Activated naive CD8-positive, alpha-beta T cell (primary cell): ENCODE measurements at regions not wholly inside any gene's neighbourhood (a gene's known extent, or its start where the extent isn't known, plus 50 kb on each side); places are given as distances from the start of the nearest gene placed in this dataset.
"Not testable (repeated sequence)": the region's sequence is repeated elsewhere in the genome, so short reads cannot be mapped to it uniquely, and the experiment has no call there.

Experiments
- H3K27ac Mint-ChIP-seq: one replicate; pipeline ENCODE4 v1.8.0; 2021; ENCODE audit warnings: mixed read lengths
- H3K27me3 Mint-ChIP-seq: one replicate; pipeline ENCODE4 v1.8.0; 2021; ENCODE audit warnings: mixed read lengths
- H3K36me3 Mint-ChIP-seq: one replicate; pipeline ENCODE4 v1.8.0; 2021; ENCODE audit warnings: mixed read lengths
- H3K4me1 Mint-ChIP-seq: one replicate; pipeline ENCODE4 v1.8.0; 2021; ENCODE audit warnings: low read depth, mixed read lengths
- H3K4me3 Mint-ChIP-seq: one replicate; pipeline ENCODE4 v1.8.0; 2021; ENCODE audit warnings: mild to moderate bottlenecking, mixed read lengths
- H3K9me3 Mint-ChIP-seq: one replicate; pipeline ENCODE4 v1.8.0; 2021; ENCODE audit warnings: low read depth, mixed read lengths

GRCh38 chr9:134532661-134533060 lies 108.9 kb upstream of the COL5A1 start:
- H3K9me3 Mint-ChIP-seq, H3K4me1 Mint-ChIP-seq, H3K36me3 Mint-ChIP-seq, H3K4me3 Mint-ChIP-seq, H3K27me3 Mint-ChIP-seq, H3K27ac Mint-ChIP-seq: not testable (repeated sequence)

DNA sequence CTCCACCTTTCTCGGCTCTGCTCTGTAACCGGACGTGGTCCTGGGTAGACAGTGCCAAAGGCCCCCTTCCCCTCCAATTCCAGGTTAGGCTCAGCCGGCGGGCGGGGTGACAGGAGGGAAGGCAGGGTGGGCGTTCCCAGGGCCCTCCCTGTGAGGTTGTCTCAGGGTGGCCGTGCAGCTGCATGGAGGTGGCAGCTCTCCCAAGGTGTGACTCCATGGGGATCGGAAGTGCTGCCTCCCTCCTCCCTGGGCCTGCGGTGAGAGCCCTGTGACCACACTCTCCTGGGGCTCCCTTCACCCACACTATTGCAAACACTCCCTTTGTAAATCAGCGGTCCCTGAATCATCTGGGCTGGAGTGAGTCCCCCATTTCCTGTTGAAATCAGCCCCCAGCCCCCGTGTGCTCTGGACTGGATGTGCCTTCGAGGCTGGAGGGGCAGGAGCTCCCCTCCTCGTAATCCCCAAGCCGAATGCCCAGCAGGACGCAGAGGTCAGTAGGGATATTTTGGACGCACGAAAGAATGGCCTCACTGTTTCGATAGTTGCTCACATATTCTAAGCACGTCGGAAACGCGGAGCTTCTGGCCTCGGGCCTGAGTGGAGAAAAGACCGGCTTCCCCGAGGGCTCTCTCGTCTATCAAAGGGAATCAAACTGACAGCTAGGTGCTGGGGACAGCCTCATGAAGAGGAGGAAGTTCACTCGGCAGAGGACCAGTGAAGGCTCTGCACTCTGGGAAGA lies 107.6 kb upstream of the COL5A1 start:
- H3K36me3 Mint-ChIP-seq, result no peaks in the 10 kb centered on the region
- no peak overlapping the region for H3K4me3 Mint-ChIP-seq
- no peaks in the 10 kb centered on the region for H3K4me1 Mint-ChIP-seq
- H3K27me3 Mint-ChIP-seq, result peaks cover 2% of the 10 kb centered on the region
- H3K9me3 Mint-ChIP-seq, result peaks cover 8% of the 10 kb centered on the region
- H3K27ac Mint-ChIP-seq, result no peak overlapping the region

- peaks cover 2% of the 10 kb centered on the region for H3K27me3 Mint-ChIP-seq
- no peaks in the 10 kb centered on the region for H3K4me1 Mint-ChIP-seq
- H3K4me3 Mint-ChIP-seq, result no peak overlapping the region
- no peak overlapping the region for H3K27ac Mint-ChIP-seq
- H3K9me3 Mint-ChIP-seq, result peaks cover 8% of the 10 kb centered on the region
- no peaks in the 10 kb centered on the region for H3K36me3 Mint-ChIP-seq
Observed at GRCh38 chr9:134534661-134535080, 106.9 kb upstream of the COL5A1 start.

DNA sequence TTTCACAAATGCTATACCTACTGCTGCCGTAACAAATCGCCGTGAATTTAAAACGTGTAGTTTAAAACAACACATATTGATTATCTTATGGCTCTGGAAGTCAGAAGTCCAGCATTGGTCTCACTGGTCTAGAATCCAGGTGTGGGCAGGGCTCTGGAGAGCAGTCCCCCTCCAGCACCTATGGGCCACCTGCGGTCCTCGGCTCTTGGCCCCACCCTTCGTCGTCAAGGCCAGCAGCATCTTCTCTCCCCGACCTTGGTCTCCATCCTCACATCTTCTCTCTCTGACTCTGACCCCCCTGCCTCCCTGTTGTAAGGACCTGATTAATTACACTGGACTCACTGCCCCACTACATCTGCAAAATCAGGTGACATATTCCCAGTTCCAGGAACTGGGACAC lies 106.4 kb upstream of the COL5A1 start:
- peaks cover 2% of the 10 kb centered on the region for H3K27me3 Mint-ChIP-seq
- no peaks in the 10 kb centered on the region for H3K36me3 Mint-ChIP-seq
- H3K27ac Mint-ChIP-seq, result peak overlapping the region; percentile 41
- no peaks in the 10 kb centered on the region for H3K4me1 Mint-ChIP-seq
- no peak overlapping the region for H3K4me3 Mint-ChIP-seq
- peaks cover 8% of the 10 kb centered on the region for H3K9me3 Mint-ChIP-seq

GRCh38 chr9:134536101-134536900 lies 105.3 kb upstream of the COL5A1 start:
- no peak overlapping the region for H3K4me3 Mint-ChIP-seq
- no peaks in the 10 kb centered on the region for H3K9me3 Mint-ChIP-seq
- no peaks in the 10 kb centered on the region for H3K4me1 Mint-ChIP-seq
- H3K27me3 Mint-ChIP-seq, result peaks cover 2% of the 10 kb centered on the region
- no peak overlapping the region for H3K27ac Mint-ChIP-seq
- H3K36me3 Mint-ChIP-seq, result no peaks in the 10 kb centered on the region

- H3K27me3 Mint-ChIP-seq, result peaks cover 2% of the 10 kb centered on the region
- H3K4me3 Mint-ChIP-seq, result no peak overlapping the region
Observed at GRCh38 chr9:134536931-134537330, 104.7 kb upstream of the COL5A1 start.

DNA sequence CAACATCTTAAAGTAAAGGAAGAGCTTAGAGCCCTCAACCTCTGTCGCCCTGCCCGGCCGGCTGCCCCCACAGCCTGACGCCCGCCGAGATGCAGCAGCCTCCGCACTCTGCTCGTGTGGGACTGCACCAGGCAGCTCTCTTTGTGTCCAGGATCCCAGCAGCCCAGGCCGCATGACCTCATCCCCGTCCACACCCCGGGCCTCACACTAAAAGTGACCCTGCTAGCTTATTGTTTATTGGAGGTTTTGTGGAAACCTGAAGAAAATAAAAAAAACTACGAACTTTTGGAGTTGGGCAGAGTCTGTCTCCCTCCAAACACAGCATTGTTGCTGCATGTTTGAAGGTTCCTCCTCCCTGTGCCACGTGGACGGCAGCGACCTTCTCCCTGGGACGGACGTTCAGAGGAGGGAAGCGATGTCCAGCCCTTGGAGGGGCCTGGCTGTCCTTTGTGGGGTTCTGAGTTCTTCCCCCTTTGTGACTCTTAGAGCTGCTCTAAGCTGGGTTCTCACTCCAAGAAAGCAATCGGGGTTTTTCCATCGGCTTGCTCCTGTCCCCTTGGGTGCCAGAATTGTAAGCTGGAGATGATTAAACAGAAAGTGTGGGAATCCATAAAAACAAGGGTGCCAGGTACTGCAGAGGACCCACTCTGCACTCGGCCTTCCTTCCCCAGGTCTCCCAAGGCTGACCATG lies 103.5 kb upstream of the COL5A1 start:
- Mint-ChIP-seq H3K36me3 (no peaks in the 10 kb centered on the region), H3K27me3 (peaks cover 2% of the 10 kb centered on the region), H3K4me3 (no peak overlapping the region), H3K9me3 (no peaks in the 10 kb centered on the region), H3K27ac (no peak overlapping the region), H3K4me1 (no peaks in the 10 kb centered on the region)

More at GRCh38 chr9:134536931-134537330, 104.7 kb upstream of the COL5A1 start:
- no peaks in the 10 kb centered on the region for H3K4me1 Mint-ChIP-seq
- no peak overlapping the region for H3K27ac Mint-ChIP-seq
- no peaks in the 10 kb centered on the region for H3K36me3 Mint-ChIP-seq
- H3K9me3 Mint-ChIP-seq, result no peaks in the 10 kb centered on the region

DNA sequence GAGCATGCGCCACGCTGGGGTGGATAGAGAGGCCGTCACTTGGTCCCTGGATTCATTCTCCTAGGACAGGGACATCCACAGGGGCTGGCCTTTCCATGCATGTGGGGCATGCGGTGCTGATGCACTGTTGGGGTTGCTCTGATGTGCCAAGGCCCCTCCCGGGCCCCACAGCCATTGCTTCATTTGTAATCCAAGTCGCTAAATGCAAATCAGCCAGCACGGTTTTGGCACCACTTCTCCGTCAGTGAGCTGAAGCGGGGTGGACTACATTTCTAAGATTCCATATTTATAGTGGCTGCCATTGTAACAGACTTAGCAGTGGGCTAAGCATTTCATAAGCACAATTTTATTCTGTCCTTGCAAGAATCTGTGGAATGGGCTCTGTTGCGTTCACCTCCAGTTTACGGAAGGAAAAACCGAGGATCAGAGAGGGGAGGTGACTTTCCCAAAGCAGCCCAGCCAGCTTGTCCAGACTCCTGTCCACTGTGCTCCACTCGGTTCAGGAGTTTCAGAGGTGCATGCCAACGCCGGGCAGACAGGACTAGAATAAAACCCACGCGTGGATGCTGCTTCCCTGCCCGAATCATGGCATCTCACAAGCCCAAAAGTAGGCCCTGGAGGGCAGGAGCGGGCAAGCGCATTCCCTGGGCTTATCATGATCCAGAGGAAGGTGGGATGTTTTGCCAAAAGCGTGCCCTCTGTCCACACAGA lies 102.6 kb upstream of the COL5A1 start:
- Mint-ChIP-seq H3K27ac (no peak overlapping the region), H3K4me3 (no peak overlapping the region), H3K4me1 (no peaks in the 10 kb centered on the region), H3K36me3 (no peaks in the 10 kb centered on the region), H3K9me3 (no peaks in the 10 kb centered on the region), H3K27me3 (peaks cover 2% of the 10 kb centered on the region)

DNA sequence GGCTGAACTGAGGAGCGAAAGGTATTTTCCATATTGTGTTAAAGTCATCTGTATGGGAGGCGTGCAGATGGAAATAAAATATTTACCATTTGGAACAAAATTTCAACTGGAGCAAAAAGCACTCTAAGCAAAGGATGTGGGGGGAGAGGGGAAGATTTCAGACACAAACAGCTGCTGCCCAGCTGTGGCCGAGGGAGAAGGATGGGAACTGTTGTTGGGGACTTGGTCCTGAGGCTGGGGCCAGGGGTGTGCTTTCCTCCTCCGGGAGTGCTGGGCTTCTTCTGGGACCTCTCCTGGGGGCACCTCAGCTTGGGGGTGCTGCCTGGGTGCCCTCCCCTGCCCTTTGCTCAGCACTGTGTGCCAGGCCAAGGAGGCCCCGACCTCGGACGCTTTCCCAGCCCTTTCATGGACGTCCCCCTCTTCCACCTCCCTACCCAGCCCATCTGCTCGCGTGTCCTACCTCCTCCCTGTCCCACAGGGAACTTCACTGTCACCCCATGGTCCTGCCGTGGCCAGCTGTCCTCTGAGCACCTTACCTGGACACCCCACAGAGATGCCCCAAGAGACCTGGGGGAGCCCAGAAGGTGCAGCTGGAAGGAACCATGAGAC lies 101.9 kb upstream of the COL5A1 start:
- no peaks in the 10 kb centered on the region for H3K4me1 Mint-ChIP-seq
- no peaks in the 10 kb centered on the region for H3K9me3 Mint-ChIP-seq
- H3K4me3 Mint-ChIP-seq, result no peak overlapping the region
- no peak overlapping the region for H3K27ac Mint-ChIP-seq
- peaks cover 2% of the 10 kb centered on the region for H3K27me3 Mint-ChIP-seq
- no peaks in the 10 kb centered on the region for H3K36me3 Mint-ChIP-seq

GRCh38 chr9:134540276-134541096 lies 101.1 kb upstream of the COL5A1 start:
- no peaks in the 10 kb centered on the region for H3K4me1 Mint-ChIP-seq
- no peak overlapping the region for H3K27ac Mint-ChIP-seq
- no peaks in the 10 kb centered on the region for H3K36me3 Mint-ChIP-seq
- H3K27me3 Mint-ChIP-seq, result no peaks in the 10 kb centered on the region
- no peaks in the 10 kb centered on the region for H3K9me3 Mint-ChIP-seq
- no peak overlapping the region for H3K4me3 Mint-ChIP-seq

DNA sequence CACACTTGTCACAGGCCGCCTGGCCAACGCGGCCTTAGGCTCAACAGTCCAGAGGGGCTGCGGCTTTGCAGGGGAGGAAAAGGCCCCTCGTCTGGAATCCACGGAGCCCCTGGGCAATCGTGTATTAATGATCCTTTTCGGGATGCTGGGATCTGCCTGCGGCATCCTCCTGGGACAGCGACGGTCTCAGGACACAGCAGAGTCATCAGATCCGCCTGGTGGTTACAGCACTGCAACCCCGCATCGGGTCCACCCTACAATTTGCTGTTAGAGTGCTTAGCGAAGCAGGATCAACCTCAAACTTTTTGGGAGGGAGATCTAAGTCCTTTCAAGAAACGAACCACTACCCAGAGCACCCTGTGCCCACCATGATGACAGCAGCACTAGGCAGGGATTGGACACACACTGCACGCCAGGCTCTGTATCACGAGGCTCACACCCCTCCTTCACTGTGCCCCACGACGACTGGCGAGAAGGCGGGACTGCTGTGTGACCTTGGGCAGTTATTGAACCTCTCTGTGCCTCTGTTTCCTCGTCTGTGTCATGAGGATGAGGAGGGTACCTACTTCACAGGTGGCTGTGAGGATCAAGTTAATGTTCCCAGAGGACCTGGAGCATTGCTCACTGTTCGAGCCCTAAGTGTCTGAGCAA lies 100.4 kb upstream of the COL5A1 start:
- Mint-ChIP-seq H3K36me3 (no peaks in the 10 kb centered on the region), H3K9me3 (no peaks in the 10 kb centered on the region), H3K27ac (no peak overlapping the region), H3K4me1 (no peaks in the 10 kb centered on the region), H3K4me3 (no peak overlapping the region), H3K27me3 (no peaks in the 10 kb centered on the region)

DNA sequence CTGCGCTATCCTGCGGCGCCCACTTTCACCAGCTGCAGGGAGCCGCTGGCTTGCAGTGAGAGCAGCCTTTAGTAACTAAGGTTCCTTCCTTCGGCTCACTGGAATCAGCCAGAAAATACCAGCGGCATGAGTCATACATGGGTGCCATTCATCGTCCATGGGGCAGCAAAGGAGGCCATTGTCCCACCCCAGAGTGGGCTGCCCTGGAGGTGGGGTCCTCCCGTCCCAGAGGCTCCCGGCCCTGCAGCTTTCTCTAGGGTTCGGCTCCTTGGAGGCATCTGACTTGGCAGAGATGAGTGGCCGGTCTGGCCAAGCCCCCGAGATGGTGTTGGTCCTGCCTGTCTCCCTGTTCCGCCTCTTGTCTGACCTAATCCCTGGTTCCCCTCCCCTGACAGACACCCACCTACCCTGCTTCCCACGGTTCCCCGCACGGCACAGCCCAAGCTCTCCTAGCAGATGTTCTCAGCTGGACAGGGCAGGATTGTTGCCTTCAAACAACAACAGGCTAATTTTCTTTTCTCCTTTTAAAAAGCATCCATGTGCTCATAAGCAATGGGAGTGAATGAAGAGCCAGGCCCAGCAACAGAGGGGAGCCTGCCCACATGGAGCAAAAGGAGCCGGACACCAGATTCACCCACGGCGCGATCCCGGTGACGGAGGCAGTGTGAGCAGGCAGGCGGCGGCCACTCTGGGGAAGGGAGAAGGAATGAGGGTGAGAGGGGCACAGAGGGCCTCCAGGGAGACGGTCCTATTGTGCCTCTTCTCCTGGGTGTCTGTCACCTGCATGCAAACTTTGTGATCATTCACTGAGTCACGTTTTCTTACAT lies 97.0 kb upstream of the COL5A1 start:
- Mint-ChIP-seq H3K27ac (no peak overlapping the region), H3K36me3 (no peaks in the 10 kb centered on the region), H3K4me1 (no peaks in the 10 kb centered on the region), H3K27me3 (no peaks in the 10 kb centered on the region), H3K4me3 (no peak overlapping the region), H3K9me3 (no peaks in the 10 kb centered on the region)

DNA sequence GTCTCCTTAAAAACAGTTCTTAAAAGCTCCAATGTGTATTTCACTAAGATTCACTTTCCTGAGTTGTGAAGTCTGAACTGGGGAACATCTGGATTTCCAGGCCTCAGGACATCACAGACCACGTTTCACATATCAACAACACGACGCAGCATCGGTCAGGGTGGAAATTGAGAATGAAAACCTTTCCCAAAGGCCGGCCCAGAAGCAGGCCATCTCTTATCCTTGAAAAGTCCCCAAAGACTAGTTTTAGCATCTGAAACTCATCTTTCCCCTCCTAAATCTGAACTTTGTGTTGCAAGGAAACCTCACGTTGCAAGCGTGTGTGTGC lies 96.4 kb upstream of the COL5A1 start:
- H3K9me3 Mint-ChIP-seq, result no peaks in the 10 kb centered on the region
- no peaks in the 10 kb centered on the region for H3K4me1 Mint-ChIP-seq
- no peak overlapping the region for H3K27ac Mint-ChIP-seq
- H3K4me3 Mint-ChIP-seq, result no peak overlapping the region
- no peaks in the 10 kb centered on the region for H3K36me3 Mint-ChIP-seq
- no peaks in the 10 kb centered on the region for H3K27me3 Mint-ChIP-seq
